Eye (tissue), 1 donor: ENCODE measurements at regions not wholly inside any gene's neighbourhood (a gene's known extent, or its start where the extent isn't known, plus 50 kb on each side); places are given as distances from the start of the nearest gene placed in this dataset.

Experiments used
- DNase-seq: peaks from one replicate; pipeline ENCODE4 v3.0.0-alpha.2; 2015

DNA sequence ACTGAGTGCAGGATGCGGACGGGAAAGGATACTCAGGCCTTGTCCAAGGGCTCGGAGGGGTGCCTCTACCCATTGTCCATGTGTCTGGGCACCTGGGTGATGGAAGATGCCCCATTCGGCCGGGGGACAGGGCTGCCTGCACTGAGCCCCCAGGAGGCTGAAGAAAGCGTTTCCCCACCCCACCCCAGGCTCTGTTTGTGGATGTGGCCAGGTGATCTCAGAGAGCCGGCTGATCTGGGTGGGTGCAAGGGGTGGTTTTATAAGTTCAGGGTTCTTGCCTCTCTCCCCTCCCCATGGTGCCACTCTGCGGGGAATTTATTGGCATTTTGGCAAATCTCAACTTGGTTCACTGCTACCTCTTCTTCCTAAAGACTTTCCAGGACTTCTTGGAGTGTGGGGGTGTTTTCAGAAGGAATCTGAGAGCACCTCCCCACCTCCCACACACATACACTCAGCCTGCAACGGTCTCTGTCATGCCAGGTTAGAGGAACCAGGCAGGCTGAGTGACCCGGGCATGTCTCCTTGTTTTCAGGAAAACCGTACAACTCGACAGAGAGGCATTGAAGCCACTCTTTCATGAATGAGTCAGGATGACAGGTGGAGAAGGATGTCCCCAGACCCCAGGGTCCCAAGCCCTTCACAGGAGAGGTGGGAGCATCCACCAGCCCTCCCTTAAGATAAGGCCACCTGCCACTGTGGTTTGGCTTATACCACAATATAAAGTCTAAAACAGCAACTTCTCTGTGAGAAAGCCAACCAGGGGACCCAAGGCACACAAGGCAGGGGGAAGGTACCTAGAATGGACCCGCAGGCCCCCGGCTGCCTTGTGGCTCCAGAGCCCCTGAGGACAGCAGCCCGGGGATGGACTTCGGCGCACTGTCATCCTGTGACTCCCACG, 174.9 kb downstream of the ETS2 start:
- no peak for DNase-seq

DNA sequence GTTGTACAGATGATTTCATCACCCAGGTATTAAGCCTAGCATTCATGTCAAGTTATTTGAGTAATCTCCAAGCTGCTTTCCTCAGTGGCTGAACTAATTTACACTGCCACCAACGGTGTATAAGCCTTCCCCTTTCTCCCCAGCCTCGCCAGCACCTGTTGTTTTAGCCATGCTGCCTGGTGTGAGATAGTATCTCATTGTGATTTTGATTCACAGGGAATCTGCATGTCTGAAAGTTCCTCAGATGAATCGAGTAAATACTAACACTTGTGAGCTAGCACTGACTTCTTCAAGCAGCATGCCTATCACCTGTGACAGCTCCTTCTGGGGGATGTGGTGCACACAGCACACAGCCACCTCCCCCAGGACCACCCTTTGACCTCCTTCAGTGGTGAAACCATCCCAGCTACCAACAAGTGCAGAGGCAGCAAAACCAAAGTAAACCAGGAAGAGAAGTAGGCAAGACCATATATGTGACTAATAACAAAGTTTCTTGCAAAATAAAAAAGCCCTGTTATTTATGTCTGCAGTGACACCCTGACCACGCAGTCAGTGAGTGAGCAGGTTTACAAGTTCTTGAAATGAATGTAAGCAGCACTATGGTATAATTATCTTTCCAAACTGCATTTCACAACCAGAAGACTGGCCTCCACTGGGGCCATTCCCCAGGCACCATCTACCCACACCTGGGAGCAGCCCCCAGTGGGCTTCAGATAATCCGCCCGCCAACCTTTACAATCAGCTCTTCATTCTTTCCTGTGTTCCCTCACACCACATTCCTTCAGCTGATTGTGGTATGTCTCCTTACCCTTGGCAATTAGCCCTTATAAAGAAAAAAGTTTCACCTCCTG, 173.8 kb downstream of the ETS2 start:
- no peak for DNase-seq

GRCh38 chr21:38976900-38977299, 171.2 kb downstream of the ETS2 start:
- DNase-seq: no peak

GRCh38 chr21:38973552-38973951, 167.8 kb downstream of the ETS2 start:
- no peak for DNase-seq

DNA sequence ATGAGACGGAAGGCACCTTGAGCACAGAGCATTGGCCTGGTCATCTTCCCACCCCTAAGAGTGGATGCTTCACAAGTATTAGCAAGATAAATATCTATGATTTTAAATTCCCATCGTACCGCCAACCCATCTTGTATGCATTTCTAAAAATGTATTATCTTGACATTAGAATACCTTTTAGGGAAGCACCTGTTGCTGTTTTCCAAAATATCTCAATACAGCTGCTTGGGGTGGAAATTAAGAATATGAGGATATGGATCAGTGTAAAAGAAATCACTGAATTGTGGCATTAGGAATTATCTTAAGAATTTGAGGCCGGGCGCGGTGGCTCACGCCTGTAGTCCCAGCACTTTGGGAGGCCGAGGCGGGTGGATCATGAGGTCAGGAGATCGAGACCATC, 166.3 kb downstream of the ETS2 start:
- no peak for DNase-seq

DNA sequence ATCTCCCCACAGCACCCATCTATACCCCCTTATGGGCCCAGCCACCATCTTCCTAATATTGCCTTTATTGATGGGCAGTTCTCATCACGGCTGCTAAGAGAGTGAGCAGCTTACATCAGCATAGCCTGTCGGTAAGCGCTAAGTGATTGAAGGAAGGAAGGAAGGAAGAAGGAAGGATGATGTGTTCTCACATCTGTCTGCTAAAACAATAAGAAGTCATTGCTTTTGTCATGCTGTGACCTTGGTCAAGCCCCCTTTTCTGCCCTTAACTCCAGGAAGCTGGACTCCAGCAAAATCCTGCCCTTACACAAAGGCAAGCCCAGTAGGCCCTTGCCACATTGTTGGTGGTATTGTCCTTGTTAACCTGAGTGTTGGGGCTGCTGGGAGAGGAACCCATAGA, 165.0 kb downstream of the ETS2 start:
- no peak for DNase-seq

DNA sequence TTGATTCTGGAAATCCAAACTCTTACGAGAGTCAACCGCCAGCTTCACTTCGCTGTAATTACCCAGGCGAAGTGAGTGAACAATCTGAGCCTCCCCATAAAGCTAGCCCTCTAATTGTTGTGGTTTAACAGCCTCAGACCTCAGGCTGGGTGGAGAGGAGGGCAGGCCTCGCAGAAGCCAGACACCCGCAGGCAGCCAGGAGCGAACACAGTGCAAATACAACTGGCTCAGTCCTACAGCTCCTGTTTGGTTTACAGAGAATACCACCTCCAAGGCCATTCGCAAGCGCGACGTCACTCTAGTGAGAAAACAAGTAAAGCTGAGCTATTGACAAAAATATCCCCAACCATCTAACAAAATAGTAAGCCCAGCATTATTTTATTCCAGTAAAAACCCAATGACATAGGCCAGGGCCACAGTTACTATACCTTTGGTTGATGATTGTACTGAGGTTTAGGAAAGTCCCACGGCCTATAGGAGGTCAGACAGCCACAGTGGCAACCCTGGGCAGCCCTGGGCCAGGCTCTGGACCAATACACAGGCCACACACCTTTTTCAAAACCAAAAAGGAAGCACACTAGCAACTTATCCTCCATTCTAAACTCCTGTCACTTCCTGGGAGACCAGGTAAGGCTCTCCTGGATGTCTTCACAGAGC, 163.3 kb downstream of the ETS2 start:
- no peak for DNase-seq

DNA sequence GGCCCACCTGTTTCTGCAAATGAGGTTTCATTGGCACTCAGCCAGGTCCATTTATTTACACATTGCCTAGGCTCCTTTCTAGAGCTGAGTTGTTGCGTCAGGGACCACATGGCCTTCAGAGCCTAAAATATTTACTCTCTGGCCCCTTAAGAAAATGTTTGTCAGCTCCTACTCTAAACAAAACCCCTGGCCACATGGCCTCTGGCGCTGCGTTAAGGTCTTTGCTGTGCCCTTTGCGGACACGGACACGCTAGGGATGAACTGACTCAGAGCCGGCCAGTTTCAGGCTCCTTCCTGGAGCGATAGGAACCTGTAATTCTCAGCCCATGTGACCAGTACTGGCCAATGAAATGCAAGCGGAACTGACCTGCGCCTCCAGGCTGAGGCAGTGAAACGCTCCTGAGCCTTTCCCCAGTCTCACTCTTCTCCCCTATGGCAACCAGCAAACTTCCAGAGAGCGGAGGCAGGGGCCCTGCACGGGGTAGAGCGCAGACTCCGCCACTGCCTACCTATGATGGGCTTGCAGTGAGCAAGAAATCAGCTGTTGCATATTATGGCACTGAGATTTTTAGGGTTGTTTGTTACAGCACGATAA, 160.3 kb downstream of the ETS2 start:
- peak; percentile 44 for DNase-seq

- DNase-seq: no peak
These were observed 159.5 kb downstream of the ETS2 start for GRCh38 chr21:38965241-38965640.

- no peak for DNase-seq
These were observed 157.3 kb downstream of the ETS2 start for GRCh38 chr21:38963006-38963405.

DNA sequence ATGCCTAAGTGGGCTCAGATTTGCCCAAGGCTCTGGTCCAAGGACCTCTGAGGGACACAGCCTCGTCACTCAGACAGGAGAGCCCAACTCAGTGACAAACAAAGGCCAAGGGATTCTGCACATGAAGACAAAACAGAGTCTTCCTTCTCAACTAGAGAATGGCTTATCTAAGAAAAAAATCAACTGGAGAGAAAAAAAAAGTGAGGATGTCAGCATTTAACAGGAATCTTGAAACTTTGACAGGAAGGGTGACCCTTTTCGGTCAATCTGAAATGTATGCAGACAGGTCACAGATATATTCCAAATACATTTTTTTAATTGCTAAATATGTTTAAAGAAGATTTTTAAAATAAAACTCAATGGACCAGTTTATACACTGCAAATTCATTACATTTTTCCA, 154.5 kb downstream of the ETS2 start:
- DNase-seq: no peak

DNA sequence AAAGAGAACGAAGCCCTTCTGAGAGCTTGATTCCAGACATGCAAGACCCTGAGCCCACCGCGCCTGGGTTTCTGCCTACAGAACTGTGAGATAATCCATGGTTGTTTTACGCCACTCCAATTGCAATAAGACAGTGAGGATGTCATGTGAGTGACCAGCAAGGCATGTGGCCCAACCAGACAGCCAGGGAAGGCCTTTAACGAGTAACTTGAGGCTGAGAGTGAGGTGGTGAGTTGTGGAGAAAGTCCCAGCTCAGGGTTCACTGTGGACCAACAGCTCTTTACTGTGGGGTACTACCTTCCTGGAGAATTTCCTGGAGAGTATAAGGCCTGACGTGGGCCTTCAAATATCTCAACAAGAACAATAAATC, 153.9 kb downstream of the ETS2 start:
- DNase-seq: no peak

GRCh38 chr21:38958940-38959691, 153.4 kb downstream of the ETS2 start:
- DNase-seq: no peak

- no peak for DNase-seq
These were observed 152.6 kb downstream of the ETS2 start for GRCh38 chr21:38958323-38958705.

DNA sequence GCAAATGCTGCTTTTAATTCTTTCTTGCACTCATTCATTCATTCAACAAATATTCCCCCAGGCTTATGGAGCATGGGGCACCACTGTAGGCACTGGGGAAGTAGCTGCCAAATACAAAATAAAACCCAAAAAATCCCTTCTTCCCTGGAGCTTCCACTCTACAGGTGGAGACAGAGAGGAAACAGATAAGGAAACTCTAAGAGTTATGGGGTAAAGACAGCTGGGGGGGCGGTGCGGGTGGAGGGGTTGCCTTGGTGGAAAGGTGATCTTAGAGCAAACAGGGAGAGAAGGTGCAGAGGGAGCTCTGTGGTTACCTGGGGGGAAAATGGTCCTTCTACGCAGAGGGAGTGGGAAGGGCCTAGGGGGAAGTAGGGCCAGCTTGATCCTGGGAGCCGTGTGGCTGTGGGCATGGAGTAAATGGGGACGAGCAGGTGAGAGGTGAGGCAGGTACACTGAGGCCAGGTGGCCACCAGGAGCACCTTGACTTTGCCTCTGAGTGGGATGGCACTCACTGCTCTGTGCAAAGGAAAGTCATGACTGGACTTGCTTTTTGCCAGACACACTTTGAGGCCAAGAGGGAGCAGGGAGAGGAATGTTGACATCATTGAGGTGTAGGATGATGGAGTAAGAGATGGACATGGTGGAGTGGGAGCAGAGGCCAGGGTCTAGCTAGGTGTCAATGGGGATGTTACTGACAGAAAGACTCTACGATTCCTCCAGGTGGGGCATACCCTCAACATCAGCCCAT, 152.0 kb downstream of the ETS2 start:
- DNase-seq: no peak

- no peak for DNase-seq
These were observed 151.3 kb downstream of the ETS2 start for GRCh38 chr21:38956856-38957571.

- DNase-seq: no peak
These were observed 150.8 kb downstream of the ETS2 start for GRCh38 chr21:38956521-38956855.

DNA sequence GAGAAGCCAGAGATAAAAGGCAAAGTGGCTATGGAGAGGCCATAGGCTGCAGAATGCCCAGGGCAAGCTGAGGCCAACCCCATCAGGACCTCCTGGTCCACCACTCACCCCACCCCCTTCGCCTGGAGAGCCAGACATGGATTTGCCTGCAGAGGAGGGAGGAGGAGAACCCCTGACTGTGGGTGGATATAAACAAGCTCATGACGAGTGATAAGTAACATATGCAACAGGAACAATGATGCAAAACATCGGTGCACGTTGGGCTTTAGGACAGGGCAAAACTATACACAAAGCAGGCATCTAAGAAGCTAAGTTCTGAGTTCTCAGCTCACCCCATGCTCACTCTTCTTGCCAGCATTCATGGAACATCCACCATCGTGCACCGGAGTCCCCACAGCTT, 150.3 kb downstream of the ETS2 start:
- DNase-seq: no peak

GRCh38 chr21:38955495-38955894, 149.8 kb downstream of the ETS2 start:
- DNase-seq: no peak

DNA sequence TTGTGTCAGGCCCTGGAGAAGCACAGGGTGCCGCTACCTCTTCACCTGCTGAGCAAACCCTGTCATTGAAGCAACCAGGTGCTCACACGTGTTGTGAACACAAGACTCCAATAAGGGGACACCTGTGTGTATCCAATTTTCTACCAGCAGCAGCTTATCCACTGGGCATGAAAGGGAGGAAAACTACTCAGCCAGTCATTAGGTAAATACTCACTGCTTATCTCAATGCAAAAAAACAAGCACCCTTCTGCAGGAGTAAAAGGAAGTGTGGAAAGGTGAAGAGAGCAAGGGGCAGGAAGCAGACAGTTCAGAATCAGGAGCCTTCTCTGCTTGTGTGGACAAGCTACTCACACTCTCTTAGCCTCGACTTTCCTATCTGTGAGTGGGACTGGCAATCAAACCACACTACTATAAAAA, 148.9 kb downstream of the ETS2 start:
- no peak for DNase-seq

DNA sequence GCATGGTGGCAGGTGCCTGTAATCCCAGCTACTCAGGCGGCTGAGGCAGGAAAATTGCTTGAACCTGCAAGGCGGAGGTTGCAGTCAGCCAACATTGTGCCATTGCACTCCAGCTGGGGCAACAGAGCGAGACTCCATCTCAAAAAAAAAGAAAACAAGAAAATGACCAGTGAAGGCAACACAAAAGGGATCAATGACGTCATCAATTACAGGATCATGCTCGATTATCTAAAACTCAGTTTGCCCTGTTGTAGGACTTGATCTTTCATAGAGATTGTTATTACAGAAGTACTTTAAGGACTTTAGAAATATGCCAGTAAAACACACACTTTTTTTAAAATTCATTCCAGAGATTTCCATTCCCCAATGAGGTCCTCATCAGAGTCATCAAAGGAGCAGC, 147.8 kb downstream of the ETS2 start:
- no peak for DNase-seq
